ENCODE measurements at regions not wholly inside any gene's neighbourhood (a gene's known extent, or its start where the extent isn't known, plus 50 kb on each side); places are given as distances from the start of the nearest gene placed in this dataset.
"Not testable (repeated sequence)": the region's sequence is repeated elsewhere in the genome, so short reads cannot be mapped to it uniquely, and the experiment has no call there.

- not testable (repeated sequence) for TF ChIP-seq SUZ12 (IDR thresholded peaks at IDR 0.05; ENCODE audit: extremely low read depth, insufficient read depth, insufficient read length); ZNF274 (IDR thresholded peaks at IDR 0.05; ENCODE audit: low read depth, low read length)
Measured at GRCh38 chr5:56731473-56731872, 83.9 kb upstream of the MAP3K1 start.

Data from NT2/D1 (cell line).